NCI-H526 (cell line): ENCODE measurements at regions not wholly inside any gene's neighbourhood (a gene's known extent, or its start where the extent isn't known, plus 50 kb on each side); places are given as distances from the start of the nearest gene placed in this dataset.

Experiments
- DNase-seq, 2 experiments: peaks; one replicate each; lab custom pipeline; 2025; lab: John Stamatoyannopoulos, UW

DNA sequence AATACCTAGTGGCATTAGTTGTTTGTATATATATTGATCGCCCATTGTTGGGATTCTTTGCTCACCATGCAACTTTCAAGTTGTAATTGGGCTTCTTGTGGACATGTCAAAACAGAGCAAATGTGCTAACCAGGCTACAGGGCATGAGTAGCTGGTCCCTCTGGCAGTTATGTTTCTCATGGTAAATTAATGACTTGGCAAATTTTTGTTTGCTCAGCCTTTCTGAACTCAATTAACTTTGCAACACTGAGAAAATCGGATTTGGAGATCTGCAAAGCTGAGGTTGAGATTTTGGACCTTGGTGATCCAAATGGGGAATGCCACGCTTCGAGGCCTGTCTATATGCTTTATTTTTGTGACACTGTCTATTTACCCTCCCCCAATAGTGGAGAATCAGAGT lies 138.5 kb upstream of the PIRT start:
- no peak for DNase-seq

DNA sequence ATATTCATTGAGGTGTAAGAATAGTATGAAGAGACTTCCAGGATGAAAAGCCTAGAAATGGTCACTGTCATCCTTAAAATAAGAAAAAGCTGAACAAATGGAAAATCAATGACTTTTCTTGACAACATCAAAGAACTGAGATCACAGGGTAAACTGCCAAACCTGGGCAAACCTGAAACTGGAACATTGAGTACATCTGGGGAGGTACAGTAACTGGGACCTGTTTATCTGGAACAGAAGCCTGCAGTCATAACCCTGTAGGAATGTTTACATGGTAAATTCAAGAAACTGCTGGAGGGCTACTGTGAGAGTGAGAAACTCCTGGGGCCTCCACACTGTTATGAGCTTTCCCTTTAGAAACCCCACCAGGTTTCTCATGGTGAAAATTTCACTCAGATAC lies 130.1 kb upstream of the PIRT start:
- no peak for DNase-seq

DNA sequence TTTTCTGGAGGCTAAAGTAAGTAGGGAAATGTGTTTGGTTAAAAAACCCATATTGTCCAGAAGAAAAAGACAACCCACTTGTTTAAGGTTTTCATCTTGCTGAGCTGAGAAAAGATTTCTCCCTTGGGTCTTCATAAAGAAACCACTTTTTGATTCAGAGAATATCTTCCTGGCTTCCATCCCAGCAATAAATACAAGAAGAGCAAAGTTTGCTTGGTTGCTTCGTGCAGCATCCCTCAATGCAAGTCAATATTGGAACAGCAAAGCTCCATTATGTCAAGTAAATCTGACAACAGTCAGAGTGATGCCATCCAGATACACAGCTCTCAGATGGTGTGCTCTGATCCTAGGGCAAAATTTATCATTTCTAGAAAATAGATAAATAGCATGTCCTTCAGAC lies 118.9 kb upstream of the PIRT start:
- DNase-seq, result no peak

DNA sequence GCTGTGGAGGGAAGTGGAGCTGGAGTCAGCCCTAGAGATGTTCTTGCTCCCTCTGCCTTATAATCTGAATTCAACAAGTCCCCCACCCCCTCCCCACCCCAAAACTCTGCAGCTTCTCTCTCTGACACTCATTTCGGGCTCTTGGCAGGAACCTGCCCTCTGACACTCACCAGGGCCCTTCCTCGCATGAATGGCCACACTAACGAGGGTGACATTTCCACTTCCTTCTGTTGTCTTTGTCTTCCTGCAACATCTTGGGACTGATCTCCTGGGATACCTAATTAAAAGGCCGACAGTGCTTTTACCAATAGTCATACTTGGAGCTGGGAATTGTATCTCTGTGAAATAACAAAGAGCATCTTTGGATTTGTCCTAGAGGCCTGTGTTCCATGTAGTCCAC lies 106.9 kb upstream of the PIRT start:
- DNase-seq, result no peak

DNA sequence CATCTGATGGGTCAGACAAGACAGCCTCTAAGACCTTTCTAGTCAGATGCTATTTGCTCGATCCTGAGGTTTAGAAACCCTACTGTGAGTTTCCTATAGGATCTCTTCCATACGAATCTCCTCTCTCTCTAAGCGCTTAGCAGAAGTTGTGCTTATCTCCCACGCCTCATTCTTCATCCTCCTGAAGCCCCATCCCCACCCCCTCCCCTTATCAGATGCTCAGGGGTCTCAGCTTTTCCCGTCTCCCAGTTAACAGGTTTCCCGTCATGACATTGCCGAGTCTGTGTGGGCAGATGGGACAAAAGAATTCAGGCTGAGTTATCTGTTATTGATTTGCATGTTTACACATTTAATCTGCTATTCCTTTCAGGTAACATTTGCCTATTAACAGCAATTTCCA lies 99.0 kb upstream of the PIRT start:
- DNase-seq, result no peak

DNA sequence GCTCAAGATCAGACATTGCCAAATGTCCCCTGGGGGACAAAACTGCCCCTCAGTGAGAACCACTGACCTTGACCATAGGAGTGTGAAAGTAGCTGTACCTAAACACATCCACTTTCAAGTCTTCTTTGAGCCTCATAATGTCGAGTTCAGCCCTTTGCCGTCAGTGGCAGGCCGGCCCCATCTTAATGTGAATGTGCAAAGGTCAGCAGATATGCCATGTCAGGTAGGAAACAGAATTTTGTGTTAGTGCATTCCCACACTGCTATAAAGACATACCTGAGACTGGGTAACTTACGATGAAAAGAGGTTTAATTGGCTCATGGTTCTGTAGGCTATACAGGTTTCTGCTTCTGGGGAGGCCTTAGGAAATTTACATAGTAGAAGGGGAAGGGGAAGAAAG lies 95.1 kb upstream of the PIRT start:
- DNase-seq, result no peak

DNA sequence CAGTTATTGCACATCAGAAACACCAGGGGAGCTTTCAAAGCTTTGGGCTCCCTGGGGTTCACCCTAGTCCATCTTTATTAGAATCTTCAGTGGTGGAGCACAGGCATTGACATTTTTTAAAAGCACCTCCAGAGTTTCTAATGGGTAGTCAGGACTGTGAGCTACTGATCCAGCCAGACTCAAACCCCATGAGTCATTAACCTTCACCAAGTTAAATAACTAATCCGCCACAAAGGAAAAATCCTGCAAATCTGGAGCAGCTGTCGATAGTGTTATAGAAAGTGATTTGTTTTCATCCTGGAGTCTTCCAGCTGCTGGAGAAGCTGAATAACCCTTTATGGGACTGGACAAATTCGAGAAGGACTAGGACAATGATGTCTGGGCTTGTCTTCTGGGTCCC lies 93.2 kb upstream of the PIRT start:
- no peak for DNase-seq

DNA sequence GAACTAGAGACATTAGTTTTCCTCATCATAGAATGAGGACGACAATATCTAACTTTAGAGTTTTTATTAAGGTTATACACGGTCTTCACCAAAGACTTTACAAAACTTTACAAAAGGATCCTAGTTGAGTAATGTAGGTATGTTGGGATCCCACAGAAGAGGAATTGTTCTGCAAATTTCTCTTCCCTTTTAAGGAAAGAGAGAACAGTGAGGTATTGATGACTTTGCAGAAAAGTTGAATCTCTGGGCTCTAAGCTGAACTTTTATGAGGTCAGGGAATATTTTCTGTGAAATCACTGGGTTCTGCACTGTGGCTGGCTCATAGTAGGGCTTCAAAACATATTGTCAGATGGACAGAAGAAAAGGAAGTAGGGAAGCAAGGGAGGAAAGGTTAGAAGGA lies 89.8 kb upstream of the PIRT start:
- no peak for DNase-seq

DNA sequence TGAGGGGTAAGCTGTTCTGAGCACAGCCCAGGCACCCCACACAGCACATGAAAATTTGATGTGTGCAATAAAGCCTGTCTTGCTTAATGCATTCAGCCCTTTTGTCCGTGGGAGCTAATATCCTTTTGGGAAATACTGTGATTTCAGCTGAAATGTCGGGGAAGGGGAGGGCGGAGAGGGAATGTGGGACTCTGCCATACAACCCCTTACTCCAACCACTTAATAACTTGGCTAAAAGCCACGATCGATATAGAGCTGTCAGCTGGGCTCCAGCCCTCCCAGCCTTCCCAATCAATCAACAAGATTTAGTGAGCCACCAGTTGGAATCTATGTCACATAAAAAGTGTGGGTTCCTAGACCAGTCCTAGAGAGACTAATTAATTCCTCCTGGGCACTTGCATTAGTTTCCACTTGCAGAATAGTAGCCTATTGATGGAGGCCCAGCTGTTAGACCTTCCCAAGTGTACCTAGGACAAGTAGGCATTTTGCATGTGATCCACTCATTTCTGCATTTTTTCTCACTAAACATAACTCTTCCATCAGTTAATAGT lies 82.7 kb upstream of the PIRT start:
- no peak for DNase-seq

DNA sequence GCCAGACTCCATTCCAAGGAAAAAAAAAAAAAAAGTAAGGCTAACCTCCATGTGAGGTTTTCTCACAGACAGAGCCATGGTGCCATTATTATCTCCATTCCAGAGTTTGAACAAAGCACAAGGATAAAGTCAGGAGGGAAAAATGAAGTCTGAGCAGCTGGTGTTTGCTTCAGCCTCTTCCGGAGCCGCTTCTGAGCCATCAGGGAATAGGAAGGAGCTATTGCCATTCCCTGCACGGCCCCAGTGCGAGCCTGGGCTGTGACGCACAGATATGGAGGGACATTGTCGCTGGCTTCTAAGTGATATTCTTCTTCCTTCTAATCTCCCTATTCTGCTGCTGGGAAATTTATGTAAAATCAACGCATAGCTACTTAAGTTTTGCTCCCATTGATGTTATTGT lies 69.5 kb upstream of the PIRT start:
- no peak for DNase-seq

DNA sequence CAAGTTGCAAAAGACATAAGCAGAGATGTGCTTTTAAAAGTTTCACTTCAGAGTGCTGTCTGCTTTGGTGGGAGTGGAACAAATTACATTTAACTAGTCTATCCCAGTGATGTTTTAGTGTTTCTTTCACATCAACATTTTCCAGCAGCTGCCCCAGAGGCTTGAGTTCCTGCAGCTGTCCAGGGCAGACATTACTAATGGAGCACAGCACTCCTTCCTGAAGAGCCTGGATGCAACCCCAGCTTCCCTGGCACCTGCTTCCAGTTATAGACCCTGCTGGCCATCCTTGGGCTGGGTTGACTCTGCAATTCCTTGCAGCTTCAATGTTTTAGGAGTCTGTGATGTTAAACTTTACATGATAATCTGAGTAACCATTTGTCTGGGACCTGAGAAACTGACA lies 61.4 kb upstream of the PIRT start:
- DNase-seq, result no peak

DNA sequence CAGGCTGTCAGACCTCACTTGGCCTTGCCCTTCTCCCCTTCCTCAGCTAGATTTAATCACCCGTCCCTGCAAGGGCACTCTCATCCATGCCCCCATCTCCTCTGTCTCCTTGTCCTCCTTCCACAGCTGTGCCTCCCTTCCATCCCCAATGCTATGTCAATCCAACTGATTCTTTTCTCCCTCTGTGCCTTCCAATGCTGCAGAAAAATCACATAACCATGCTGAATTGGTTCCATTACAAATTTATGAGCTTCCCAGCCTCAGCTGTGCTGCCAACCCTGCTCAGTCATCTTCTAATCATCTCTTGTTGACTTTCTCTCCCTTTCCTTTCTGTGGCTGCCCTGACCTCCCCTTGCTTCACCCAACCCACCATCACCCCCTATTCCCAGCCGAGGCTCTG lies 56.3 kb upstream of the PIRT start:
- DNase-seq, result no peak

DNA sequence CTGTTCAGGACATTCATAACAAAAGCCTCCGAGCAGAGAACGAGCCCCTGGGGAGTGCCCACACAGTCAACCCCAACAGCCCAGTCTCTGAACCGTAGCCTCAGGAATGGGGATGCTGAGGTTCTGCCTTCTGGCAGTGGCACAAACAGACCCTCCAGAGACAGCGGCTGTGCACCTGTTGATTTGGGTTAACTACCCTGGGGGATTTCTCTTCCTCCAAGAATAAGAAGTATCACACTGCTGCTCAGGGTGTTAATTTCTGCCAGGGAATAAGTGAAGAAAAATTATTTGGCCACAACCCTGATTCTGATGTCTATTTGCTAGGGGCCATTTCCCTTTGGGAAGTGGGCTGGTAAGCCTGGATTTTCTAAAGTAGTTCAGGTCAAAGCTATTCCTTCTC lies 51.0 kb upstream of the PIRT start:
- DNase-seq, result no peak
